A673 (cell line): ENCODE measurements at regions not wholly inside any gene's neighbourhood (a gene's known extent, or its start where the extent isn't known, plus 50 kb on each side); places are given as distances from the start of the nearest gene placed in this dataset.

ENCODE experiments used
- CTCF ChIP-seq: fragments of 300-800, 200-600 bp; sonication (generic); conservative IDR thresholded peaks from 2 replicates; pipeline ENCODE4 v1.5.1; 2017; ENCODE audit warnings: low read depth, mild to moderate bottlenecking, antibody characterized with exemption, low read length, moderate library complexity, mixed read lengths
- EZH2 ChIP-seq: fragments of 200-600 bp; sonication (generic); IDR thresholded peaks from 2 replicates; pipeline ENCODE4 v1.6.1; 2017; ENCODE audit warnings: borderline replicate concordance, low read depth, mild to moderate bottlenecking, mixed read lengths, antibody characterized with exemption, low read length; ENCODE audit not compliant: poor library complexity, severe bottlenecking

GRCh38 chr12:30846776-30847175 is 79.8 kb upstream of the TSPAN11 start:
- TF ChIP-seq CTCF (no peak), EZH2 (no peak)
